H9 (cell line): ENCODE measurements at regions not wholly inside any gene's neighbourhood (a gene's known extent, or its start where the extent isn't known, plus 50 kb on each side); places are given as distances from the start of the nearest gene placed in this dataset.

Experiments
- DNase-seq: peaks from one replicate; pipeline ENCODE4 v3.0.0-alpha.2; 2017
- H2AFZ ChIP-seq: one replicate; pipeline ENCODE4 v1.6.1; 2013; ENCODE audit warnings: mild to moderate bottlenecking, low read length, control low read depth, moderate library complexity
- H2AK5ac ChIP-seq: 2 replicates; pipeline ENCODE4 v1.6.1; 2013; ENCODE audit warnings: low read length, control low read depth, mixed read lengths; ENCODE audit not compliant: insufficient read length
- H2BK120ac ChIP-seq: one replicate; pipeline ENCODE4 v1.6.1; 2013; ENCODE audit warnings: low read depth, mild to moderate bottlenecking, low read length, control low read depth, inconsistent platforms; ENCODE audit not compliant: poor library complexity, severe bottlenecking
- H2BK12ac ChIP-seq: 2 replicates; pipeline ENCODE4 v1.6.1; 2013; ENCODE audit warnings: low read length, control low read depth, mixed read lengths, low read depth; ENCODE audit not compliant: insufficient read length
- H2BK15ac ChIP-seq: 2 replicates; pipeline ENCODE4 v1.6.1; 2013; ENCODE audit warnings: low read depth, low read length, control low read depth
- H2BK20ac ChIP-seq: one replicate; pipeline ENCODE4 v1.6.1; 2013; ENCODE audit warnings: low read depth, mild to moderate bottlenecking, low read length, control low read depth, inconsistent platforms; ENCODE audit not compliant: poor library complexity, severe bottlenecking
- H2BK5ac ChIP-seq: 2 replicates; pipeline ENCODE4 v1.6.1; 2013; ENCODE audit warnings: low read length, control low read depth, mixed read lengths; ENCODE audit not compliant: insufficient read length
- H3K14ac ChIP-seq: 2 replicates; pipeline ENCODE4 v1.6.1; 2013; ENCODE audit warnings: low read length, control low read depth; ENCODE audit not compliant: insufficient read depth
- H3K18ac ChIP-seq: 2 replicates; pipeline ENCODE4 v1.6.1; 2013; ENCODE audit warnings: low read depth, mild to moderate bottlenecking, mixed read lengths, low read length, control low read depth; ENCODE audit not compliant: insufficient read length
- H3K23ac ChIP-seq: 2 replicates; pipeline ENCODE4 v1.6.1; 2013; ENCODE audit warnings: low read length, control low read depth, mixed read lengths, low read depth; ENCODE audit not compliant: insufficient read length
- H3K23me2 ChIP-seq: 2 replicates; pipeline ENCODE4 v1.6.1; 2013; ENCODE audit warnings: low read depth, mild to moderate bottlenecking, mixed read lengths, low read length, control low read depth; ENCODE audit not compliant: insufficient read length, poor library complexity, severe bottlenecking
- H3K27ac ChIP-seq: 2 replicates; pipeline ENCODE4 v1.5.1; 2013; ENCODE audit warnings: low read length, control low read depth, mixed read lengths, low read depth; ENCODE audit not compliant: insufficient read length
- H3K27me3 ChIP-seq: 2 replicates; pipeline ENCODE4 v1.6.1; 2013; ENCODE audit warnings: low read length, control low read depth, inconsistent platforms; ENCODE audit not compliant: insufficient read depth
- H3K4ac ChIP-seq: 2 replicates; pipeline ENCODE4 v1.6.1; 2013; ENCODE audit warnings: low read depth, mild to moderate bottlenecking, control low read depth, inconsistent platforms, low read length, moderate library complexity
- H3K4me1 ChIP-seq: 2 replicates; pipeline ENCODE4 v1.6.1; 2013; ENCODE audit warnings: low read length, control low read depth, inconsistent platforms; ENCODE audit not compliant: insufficient read depth
- H3K4me2 ChIP-seq: 2 replicates; pipeline ENCODE4 v1.6.1; 2013; ENCODE audit warnings: low read length, control low read depth, mixed read lengths; ENCODE audit not compliant: insufficient read length, insufficient read depth
- H3K56ac ChIP-seq: 2 replicates; pipeline ENCODE4 v1.6.1; 2013; ENCODE audit warnings: low read depth, mild to moderate bottlenecking, mixed read lengths, low read length, control low read depth; ENCODE audit not compliant: insufficient read length
- H3K79me1 ChIP-seq: 2 replicates; pipeline ENCODE4 v1.6.1; 2013; ENCODE audit warnings: low read depth, mild to moderate bottlenecking, moderate library complexity, low read length, control low read depth, inconsistent platforms; ENCODE audit not compliant: insufficient read depth, poor library complexity, severe bottlenecking
- H3K79me2 ChIP-seq: 2 replicates; pipeline ENCODE4 v1.6.1; 2013; ENCODE audit warnings: low read length, control low read depth, inconsistent platforms; ENCODE audit not compliant: insufficient read depth
- H3K9ac ChIP-seq: 2 replicates; pipeline ENCODE4 v1.6.1; 2013; ENCODE audit warnings: low read length, control low read depth, mixed read lengths; ENCODE audit not compliant: insufficient read length; ENCODE audit errors: extremely low read depth
- H3K9me3 ChIP-seq: one replicate; pipeline ENCODE4 v1.6.1; 2013; ENCODE audit warnings: low read depth, low read length, inconsistent platforms; ENCODE audit not compliant: control insufficient read depth
- H3T11ph ChIP-seq: one replicate; pipeline ENCODE4 v1.6.1; 2013; ENCODE audit warnings: mild to moderate bottlenecking, low read length, control low read depth, inconsistent platforms
- H4K20me1 ChIP-seq: one replicate; pipeline ENCODE4 v1.6.1; 2013; ENCODE audit not compliant: control insufficient read depth, insufficient read length, insufficient read depth
- H4K5ac ChIP-seq: 2 replicates; pipeline ENCODE4 v1.6.1; 2013; ENCODE audit warnings: low read depth, mild to moderate bottlenecking, mixed read lengths, low read length, control low read depth; ENCODE audit not compliant: insufficient read length
- H4K8ac ChIP-seq: replicated peaks from 2 replicates; pipeline ENCODE4 v1.6.1; 2013; ENCODE audit warnings: low read length, control low read depth, mixed read lengths, low read depth; ENCODE audit not compliant: insufficient read length
- H4K91ac ChIP-seq: 2 replicates; pipeline ENCODE4 v1.6.1; 2013; ENCODE audit warnings: low read depth, mild to moderate bottlenecking, moderate library complexity, mixed read lengths, low read length, control low read depth; ENCODE audit not compliant: insufficient read length
- H3K27ac Mint-ChIP-seq, 3 experiments: 2 replicates in 2 of 3; 3 replicates in 1 of 3; pipeline ENCODE4 v1.8.0; 2020 to 2021; ENCODE audit warnings: mixed read lengths in 3 of 3, mild to moderate bottlenecking in 1 of 3, moderate library complexity in 1 of 3
- H3K27me3 Mint-ChIP-seq: 2 replicates; pipeline ENCODE4 v1.8.0; 2021; ENCODE audit warnings: low read depth, mild to moderate bottlenecking, moderate library complexity, mixed read lengths
- H3K36me3 Mint-ChIP-seq, 3 experiments: 2 replicates in 2 of 3; 3 replicates in 1 of 3; pipeline ENCODE4 v1.8.0; 2020 to 2021; ENCODE audit warnings: low read depth in 3 of 3, mixed read lengths in 3 of 3; ENCODE audit not compliant: insufficient read depth in 1 of 3
- H3K4me1 Mint-ChIP-seq, 2 experiments: 2 replicates each; pipeline ENCODE4 v1.8.0; 2020; ENCODE audit warnings: mixed read lengths in 2 of 2
- H3K4me3 Mint-ChIP-seq, 2 experiments: 2 replicates in 1 of 2; 3 replicates in 1 of 2; pipeline ENCODE4 v1.8.0; 2020 to 2021; ENCODE audit warnings: mild to moderate bottlenecking in 2 of 2, mixed read lengths in 2 of 2, moderate library complexity in 1 of 2
- H3K9me3 Mint-ChIP-seq, 2 experiments: 2 replicates in 1 of 2; 3 replicates in 1 of 2; pipeline ENCODE4 v1.8.0; 2020; ENCODE audit warnings: mild to moderate bottlenecking in 2 of 2, mixed read lengths in 2 of 2, moderate library complexity in 1 of 2
- CTCF ChIP-seq: fragments of 200-600 bp; sonication (generic); conservative IDR thresholded peaks from 3 replicates; pipeline ENCODE4 v1.8.0; 2021; ENCODE audit warnings: antibody characterized with exemption, mild to moderate bottlenecking
- WGBS: extraction: QIAGEN DNeasy Blood & Tissue Kit; methylation state at CpG from one replicate; pipeline ENCODE4 v1.1.7; 2013; ENCODE audit warnings: missing lambda C conversion rate, low lambda C conversion rate, mixed read lengths; ENCODE audit not compliant: insufficient read length; ENCODE audit errors: extremely low coverage; 5-methylcytosine and 5-hydroxymethylcytosine counted together

- H3K79me2 ChIP-seq, result no peaks in the 10 kb centered on the region
- no peaks in the 10 kb centered on the region for H3K27me3 ChIP-seq
- Mint-ChIP-seq H3K4me1 (peaks cover 6 to 8% of the 10 kb centered on the region in 2 experiments), H3K36me3 (peaks cover 0 to 6% (median 0%) of the 10 kb centered on the region in 3 experiments; a peak in 3 of 7 replicates), H3K4me3 (no peak overlapping the region), H3K27me3 (no peaks in the 10 kb centered on the region), H3K9me3 (peaks cover 0 to 5% of the 10 kb centered on the region in 2 experiments; a peak in 1 of 5 replicates), H3K27ac (no peak overlapping the region)
- H3K14ac ChIP-seq, result no peak overlapping the region
- no peak overlapping the region for H3K4me2 ChIP-seq
- no peaks in the 10 kb centered on the region for H3K79me1 ChIP-seq
- H3K4me1 ChIP-seq, result peaks cover 3% of the 10 kb centered on the region; the same call in 1 of the 2 replicates
- no peak overlapping the region for H4K5ac ChIP-seq
- WGBS, result no CpG with 5 or more reads among the region's 1 CpG
- TF ChIP-seq CTCF, result no peak
- H4K91ac ChIP-seq, result no peak overlapping the region
- H3K27ac ChIP-seq, result no peak overlapping the region
- H3K56ac ChIP-seq, result no peak overlapping the region
- H2BK120ac ChIP-seq, result no peak overlapping the region
- no peak overlapping the region for H3K18ac ChIP-seq
- H2AK5ac ChIP-seq, result no peak overlapping the region
- H3K23me2 ChIP-seq, result no peaks in the 10 kb centered on the region
- no peak overlapping the region for H3T11ph ChIP-seq
- no peak overlapping the region for H2BK20ac ChIP-seq
- H2BK15ac ChIP-seq, result no peak overlapping the region
- no peaks in the 10 kb centered on the region for H3K9me3 ChIP-seq
- H2AFZ ChIP-seq, result no peak overlapping the region
- H4K8ac ChIP-seq, result no peak overlapping the region
- H3K9ac ChIP-seq, result no peak overlapping the region
- no peaks in the 10 kb centered on the region for H4K20me1 ChIP-seq
- no peak overlapping the region for H2BK5ac ChIP-seq
- no peak overlapping the region for H3K4ac ChIP-seq
- no peak overlapping the region for H2BK12ac ChIP-seq
- no peak for DNase-seq
- H3K23ac ChIP-seq, result no peak overlapping the region
These were observed 126.5 kb downstream of the NUDT12 start for GRCh38 chr5:103436112-103436511.
